Bronchial epithelial cell (primary cell): ENCODE measurements at regions not wholly inside any gene's neighbourhood (a gene's known extent, or its start where the extent isn't known, plus 50 kb on each side); places are given as distances from the start of the nearest gene placed in this dataset.

Experiments
- DNase-seq: peaks from one replicate; pipeline ENCODE4 v3.0.0-alpha.2; 2010; ENCODE audit warnings: low read depth
- FAIRE-seq: peaks from 2 replicates; lab custom pipeline; 2011; peaks lifted over from hg19 to GRCh38; lab: Jason Lieb, UNC
- H3K27me3 ChIP-seq: 2 replicates; pipeline ENCODE4 v1.5.1; 2011; ENCODE audit warnings: low read length; ENCODE audit not compliant: control insufficient read depth, insufficient read depth
- H3K36me3 ChIP-seq: 2 replicates; pipeline ENCODE4 v1.5.1; 2011; ENCODE audit warnings: low read length; ENCODE audit not compliant: control insufficient read depth, insufficient read depth
- H3K4me3 ChIP-seq: 2 replicates; pipeline ENCODE4 v1.5.1; 2011; ENCODE audit warnings: mild to moderate bottlenecking, low read depth, low read length, control low read depth
- TF ChIP-seq, protein P1 (sequence below): IDR thresholded peaks from 2 replicates; pipeline ENCODE4 v1.5.1; 2011; ENCODE audit warnings: mild to moderate bottlenecking, moderate library complexity, low read length, control low read depth, inconsistent platforms; ENCODE audit not compliant: insufficient read depth, severe bottlenecking

GRCh38 chr1:63064135-63064534 is 258.2 kb upstream of the FOXD3 start:
- TF ChIP-seq, protein P1, sequence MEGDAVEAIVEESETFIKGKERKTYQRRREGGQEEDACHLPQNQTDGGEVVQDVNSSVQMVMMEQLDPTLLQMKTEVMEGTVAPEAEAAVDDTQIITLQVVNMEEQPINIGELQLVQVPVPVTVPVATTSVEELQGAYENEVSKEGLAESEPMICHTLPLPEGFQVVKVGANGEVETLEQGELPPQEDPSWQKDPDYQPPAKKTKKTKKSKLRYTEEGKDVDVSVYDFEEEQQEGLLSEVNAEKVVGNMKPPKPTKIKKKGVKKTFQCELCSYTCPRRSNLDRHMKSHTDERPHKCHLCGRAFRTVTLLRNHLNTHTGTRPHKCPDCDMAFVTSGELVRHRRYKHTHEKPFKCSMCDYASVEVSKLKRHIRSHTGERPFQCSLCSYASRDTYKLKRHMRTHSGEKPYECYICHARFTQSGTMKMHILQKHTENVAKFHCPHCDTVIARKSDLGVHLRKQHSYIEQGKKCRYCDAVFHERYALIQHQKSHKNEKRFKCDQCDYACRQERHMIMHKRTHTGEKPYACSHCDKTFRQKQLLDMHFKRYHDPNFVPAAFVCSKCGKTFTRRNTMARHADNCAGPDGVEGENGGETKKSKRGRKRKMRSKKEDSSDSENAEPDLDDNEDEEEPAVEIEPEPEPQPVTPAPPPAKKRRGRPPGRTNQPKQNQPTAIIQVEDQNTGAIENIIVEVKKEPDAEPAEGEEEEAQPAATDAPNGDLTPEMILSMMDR: no peak
- H3K36me3 ChIP-seq: no peaks in the 10 kb centered on the region
- FAIRE-seq: no peak
- no peak for DNase-seq
- no peak overlapping the region for H3K4me3 ChIP-seq
- H3K27me3 ChIP-seq: no peaks in the 10 kb centered on the region

DNA sequence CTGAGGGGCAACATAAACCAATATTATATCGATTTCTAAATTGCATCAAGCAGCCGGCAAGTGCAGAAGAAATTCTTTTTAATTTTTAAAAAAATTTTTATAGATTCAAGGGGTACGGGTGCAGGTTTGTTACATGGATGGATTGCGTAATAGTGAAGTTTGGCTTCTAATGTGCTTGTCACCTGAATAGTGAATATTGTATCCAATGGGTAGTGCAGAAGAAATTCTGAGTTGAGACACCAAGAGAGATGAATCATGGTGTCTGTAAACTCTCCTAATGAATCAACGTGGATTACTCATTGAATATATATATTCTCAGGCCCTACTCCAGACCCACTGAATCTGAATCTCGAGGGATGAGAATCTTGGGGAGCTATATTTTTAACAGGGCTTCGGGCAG is 253.7 kb upstream of the FOXD3 start:
- no peak overlapping the region for H3K4me3 ChIP-seq
- FAIRE-seq: no peak
- H3K27me3 ChIP-seq: peaks cover 4% of the 10 kb centered on the region
- peak; percentile 70 for DNase-seq
- TF ChIP-seq, protein P1: no peak
- no peaks in the 10 kb centered on the region for H3K36me3 ChIP-seq

DNA sequence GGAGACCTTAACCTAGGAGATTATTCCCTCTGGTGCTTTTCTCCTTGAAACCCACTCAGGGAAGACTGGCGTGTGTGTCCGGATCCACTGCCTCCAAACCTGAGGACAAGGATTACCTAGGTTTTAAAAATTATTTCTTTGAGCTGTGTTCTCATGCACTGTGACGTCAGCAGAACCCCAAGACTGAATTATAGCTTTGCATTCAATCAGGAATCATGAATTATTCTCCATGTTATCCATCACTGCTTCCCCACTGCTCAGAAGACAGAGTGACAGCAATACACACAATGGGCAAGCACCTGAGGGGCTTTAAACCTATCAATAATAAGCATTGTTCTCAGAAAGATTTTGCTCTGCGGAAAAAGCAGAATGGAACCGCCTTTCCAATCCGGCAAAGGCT is 253.2 kb upstream of the FOXD3 start:
- Histone ChIP-seq H3K36me3 (no peaks in the 10 kb centered on the region), H3K4me3 (no peak overlapping the region), H3K27me3 (peaks cover 4% of the 10 kb centered on the region)
- FAIRE-seq: no peak
- DNase-seq: no peak
- TF ChIP-seq, protein P1: no peak

GRCh38 chr1:63073309-63074306 is 248.8 kb upstream of the FOXD3 start:
- TF ChIP-seq, protein P1: no peak
- Histone ChIP-seq H3K4me3 (no peak overlapping the region), H3K36me3 (no peaks in the 10 kb centered on the region), H3K27me3 (peaks cover 4% of the 10 kb centered on the region)
- no peak for FAIRE-seq
- no peak for DNase-seq

DNA sequence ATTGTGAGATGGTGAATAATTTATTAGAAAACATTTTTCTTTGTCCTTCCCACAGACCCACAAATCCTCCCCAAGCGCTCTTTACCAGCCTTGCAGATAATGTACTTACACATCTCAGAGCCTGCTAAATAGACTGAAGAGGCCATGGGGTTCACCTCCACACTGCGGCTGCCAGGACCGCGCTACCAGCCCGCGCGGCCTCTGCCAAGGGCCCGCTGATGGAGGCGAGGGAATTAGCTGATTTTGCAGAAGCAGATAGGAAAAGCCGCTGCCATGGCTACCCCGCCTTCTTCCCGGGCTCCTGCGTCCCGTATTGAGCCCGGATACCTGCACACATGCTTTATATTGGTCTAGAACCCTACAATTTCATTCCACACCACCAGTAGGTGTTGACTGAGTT is 248.0 kb upstream of the FOXD3 start:
- DNase-seq: no peak
- FAIRE-seq: no peak
- TF ChIP-seq, protein P1: no peak
- H3K27me3 ChIP-seq: peaks cover 4% of the 10 kb centered on the region
- H3K36me3 ChIP-seq: no peaks in the 10 kb centered on the region
- no peak overlapping the region for H3K4me3 ChIP-seq
